Ishikawa (cell line): ENCODE measurements at regions not wholly inside any gene's neighbourhood (a gene's known extent, or its start where the extent isn't known, plus 50 kb on each side); places are given as distances from the start of the nearest gene placed in this dataset.

ENCODE experiments used
- CEBPB ChIP-seq: IDR thresholded peaks from 2 replicates; pipeline ENCODE4 v1.6.1; 2012
- CREB1 ChIP-seq: IDR thresholded peaks from 2 replicates; pipeline ENCODE4 v1.6.1; 2012; ENCODE audit warnings: low read depth
- EGR1 ChIP-seq: IDR thresholded peaks from 2 replicates; pipeline ENCODE4 v1.6.1; 2012
- EP300 ChIP-seq: IDR thresholded peaks from 2 replicates; pipeline ENCODE4 v1.6.1; 2012; ENCODE audit warnings: borderline replicate concordance
- FOXM1 ChIP-seq: IDR thresholded peaks from 2 replicates; pipeline ENCODE4 v1.6.1; 2012; ENCODE audit warnings: low read depth, borderline replicate concordance
- NFIC ChIP-seq: IDR thresholded peaks from 2 replicates; pipeline ENCODE4 v1.6.1; 2012
- RAD21 ChIP-seq: IDR thresholded peaks from 2 replicates; pipeline ENCODE4 v1.6.1; 2012; ENCODE audit warnings: low read depth
- TAF1 ChIP-seq: IDR thresholded peaks from 2 replicates; pipeline ENCODE4 v1.6.1; 2012; ENCODE audit warnings: low read depth, mild to moderate bottlenecking
- TCF12 ChIP-seq: IDR thresholded peaks from 2 replicates; pipeline ENCODE4 v1.6.1; 2012; ENCODE audit warnings: low read depth
- TEAD4 ChIP-seq: IDR thresholded peaks from 2 replicates; pipeline ENCODE4 v1.6.1; 2012
- YY1 ChIP-seq: IDR thresholded peaks from 2 replicates; pipeline ENCODE4 v1.6.1; 2012; ENCODE audit warnings: low read depth
- ZBTB7A ChIP-seq: IDR thresholded peaks from 2 replicates; pipeline ENCODE4 v1.6.1; 2012; ENCODE audit warnings: low read depth
- TF ChIP-seq, protein P1 (sequence below): IDR thresholded peaks from 2 replicates; pipeline ENCODE4 v1.6.1; 2012
- TF ChIP-seq, protein P2 (sequence below): IDR thresholded peaks from 2 replicates; pipeline ENCODE4 v1.6.1; 2012
- TF ChIP-seq, protein P3 (sequence below): IDR thresholded peaks from 2 replicates; pipeline ENCODE4 v1.6.1; 2012; ENCODE audit warnings: low read depth, mild to moderate bottlenecking

DNA sequence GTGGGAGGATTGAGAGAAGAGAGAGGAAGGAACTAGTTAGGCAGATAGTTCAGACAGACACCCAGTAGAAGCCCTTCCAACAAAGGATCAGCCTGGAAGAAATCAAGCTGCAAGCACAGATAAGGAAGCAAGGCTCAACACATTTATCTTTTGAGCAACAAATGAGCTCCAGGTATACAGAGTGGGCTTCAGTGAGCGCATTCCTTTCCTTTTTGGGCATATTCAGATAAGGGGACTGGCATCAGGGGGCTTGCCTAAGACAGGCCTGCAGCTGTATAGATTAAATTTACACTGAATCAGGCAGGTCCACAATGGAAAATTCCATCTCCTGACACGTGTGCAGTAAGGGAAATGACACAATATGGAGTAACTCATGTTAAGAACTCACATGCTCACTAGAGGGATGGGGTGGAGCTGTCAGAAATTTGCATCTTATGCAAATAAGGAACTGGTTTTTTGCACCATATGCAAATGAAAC, 147.2 kb downstream of the AKR1D1 start:
- TF ChIP-seq EP300 (no peak), CREB1 (no peak), ZBTB7A (no peak), RAD21 (no peak), TCF12 (no peak), FOXM1 (no peak), EGR1 (no peak), TAF1 (no peak), NFIC (no peak), CEBPB (no peak), TEAD4 (no peak), YY1 (no peak)
- TF ChIP-seq, protein P1, sequence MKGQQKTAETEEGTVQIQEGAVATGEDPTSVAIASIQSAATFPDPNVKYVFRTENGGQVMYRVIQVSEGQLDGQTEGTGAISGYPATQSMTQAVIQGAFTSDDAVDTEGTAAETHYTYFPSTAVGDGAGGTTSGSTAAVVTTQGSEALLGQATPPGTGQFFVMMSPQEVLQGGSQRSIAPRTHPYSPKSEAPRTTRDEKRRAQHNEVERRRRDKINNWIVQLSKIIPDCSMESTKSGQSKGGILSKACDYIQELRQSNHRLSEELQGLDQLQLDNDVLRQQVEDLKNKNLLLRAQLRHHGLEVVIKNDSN: no peak
- TF ChIP-seq, protein P2, sequence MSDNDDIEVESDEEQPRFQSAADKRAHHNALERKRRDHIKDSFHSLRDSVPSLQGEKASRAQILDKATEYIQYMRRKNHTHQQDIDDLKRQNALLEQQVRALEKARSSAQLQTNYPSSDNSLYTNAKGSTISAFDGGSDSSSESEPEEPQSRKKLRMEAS: no peak
- TF ChIP-seq, protein P3, sequence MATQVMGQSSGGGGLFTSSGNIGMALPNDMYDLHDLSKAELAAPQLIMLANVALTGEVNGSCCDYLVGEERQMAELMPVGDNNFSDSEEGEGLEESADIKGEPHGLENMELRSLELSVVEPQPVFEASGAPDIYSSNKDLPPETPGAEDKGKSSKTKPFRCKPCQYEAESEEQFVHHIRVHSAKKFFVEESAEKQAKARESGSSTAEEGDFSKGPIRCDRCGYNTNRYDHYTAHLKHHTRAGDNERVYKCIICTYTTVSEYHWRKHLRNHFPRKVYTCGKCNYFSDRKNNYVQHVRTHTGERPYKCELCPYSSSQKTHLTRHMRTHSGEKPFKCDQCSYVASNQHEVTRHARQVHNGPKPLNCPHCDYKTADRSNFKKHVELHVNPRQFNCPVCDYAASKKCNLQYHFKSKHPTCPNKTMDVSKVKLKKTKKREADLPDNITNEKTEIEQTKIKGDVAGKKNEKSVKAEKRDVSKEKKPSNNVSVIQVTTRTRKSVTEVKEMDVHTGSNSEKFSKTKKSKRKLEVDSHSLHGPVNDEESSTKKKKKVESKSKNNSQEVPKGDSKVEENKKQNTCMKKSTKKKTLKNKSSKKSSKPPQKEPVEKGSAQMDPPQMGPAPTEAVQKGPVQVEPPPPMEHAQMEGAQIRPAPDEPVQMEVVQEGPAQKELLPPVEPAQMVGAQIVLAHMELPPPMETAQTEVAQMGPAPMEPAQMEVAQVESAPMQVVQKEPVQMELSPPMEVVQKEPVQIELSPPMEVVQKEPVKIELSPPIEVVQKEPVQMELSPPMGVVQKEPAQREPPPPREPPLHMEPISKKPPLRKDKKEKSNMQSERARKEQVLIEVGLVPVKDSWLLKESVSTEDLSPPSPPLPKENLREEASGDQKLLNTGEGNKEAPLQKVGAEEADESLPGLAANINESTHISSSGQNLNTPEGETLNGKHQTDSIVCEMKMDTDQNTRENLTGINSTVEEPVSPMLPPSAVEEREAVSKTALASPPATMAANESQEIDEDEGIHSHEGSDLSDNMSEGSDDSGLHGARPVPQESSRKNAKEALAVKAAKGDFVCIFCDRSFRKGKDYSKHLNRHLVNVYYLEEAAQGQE: no peak

DNA sequence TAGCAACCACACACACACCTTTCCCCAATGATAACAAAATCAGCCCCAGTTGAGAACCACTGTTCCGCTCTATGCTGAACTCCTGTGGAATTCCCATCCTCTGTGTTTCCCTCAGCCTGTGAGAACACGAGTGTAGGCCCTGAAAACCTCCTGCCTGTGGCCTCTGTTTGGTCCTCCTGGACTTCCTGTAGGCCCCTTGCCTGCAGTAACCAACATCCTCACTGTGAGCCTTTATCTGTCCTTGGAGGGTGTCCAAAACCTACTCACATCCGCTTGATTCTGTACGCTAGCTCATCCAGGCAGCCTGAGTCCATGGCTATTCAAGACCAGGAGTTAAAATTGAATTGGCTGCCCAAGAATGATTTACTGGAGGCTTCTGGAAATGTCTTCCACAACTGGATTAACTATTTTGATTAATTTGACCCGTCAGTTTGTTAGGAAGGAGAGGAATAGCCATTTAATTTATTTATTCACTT, 149.8 kb downstream of the AKR1D1 start:
- TF ChIP-seq FOXM1 (no peak), TCF12 (no peak), TAF1 (no peak), CEBPB (no peak), TEAD4 (no peak), RAD21 (no peak)
- TF ChIP-seq, protein P2: no peak
- TF ChIP-seq, protein P3: no peak

DNA sequence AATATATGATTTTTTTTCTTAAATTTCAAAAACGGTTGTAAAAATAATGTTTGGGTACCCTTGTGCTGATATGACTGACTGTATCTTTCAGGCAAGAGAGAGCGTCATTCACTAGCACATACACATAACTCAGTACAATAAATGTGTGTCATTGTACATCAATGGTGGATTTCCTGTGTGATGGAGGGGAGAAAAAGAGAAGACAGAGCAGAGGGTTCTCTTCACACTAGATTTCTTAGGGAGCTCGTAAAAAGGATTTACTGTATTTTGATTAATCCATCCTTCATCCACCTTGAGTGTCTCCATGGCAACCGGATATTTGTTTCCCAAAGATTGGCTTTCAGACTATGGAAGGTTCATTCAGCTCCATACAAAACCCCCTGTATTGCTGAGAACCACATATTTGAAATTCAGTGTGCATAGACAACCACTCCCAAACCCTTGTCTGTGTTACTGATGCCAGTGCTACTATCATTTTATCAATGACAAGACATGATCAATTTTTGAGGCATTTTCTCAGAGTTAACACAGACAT, 150.6 kb downstream of the AKR1D1 start:
- TF ChIP-seq CREB1 (no peak), ZBTB7A (no peak), RAD21 (no peak), CEBPB (no peak), EGR1 (no peak), FOXM1 (no peak), EP300 (no peak), TAF1 (no peak)
- TF ChIP-seq, protein P2: no peak
- TF ChIP-seq, protein P3: no peak
- TF ChIP-seq, protein P1: no peak

DNA sequence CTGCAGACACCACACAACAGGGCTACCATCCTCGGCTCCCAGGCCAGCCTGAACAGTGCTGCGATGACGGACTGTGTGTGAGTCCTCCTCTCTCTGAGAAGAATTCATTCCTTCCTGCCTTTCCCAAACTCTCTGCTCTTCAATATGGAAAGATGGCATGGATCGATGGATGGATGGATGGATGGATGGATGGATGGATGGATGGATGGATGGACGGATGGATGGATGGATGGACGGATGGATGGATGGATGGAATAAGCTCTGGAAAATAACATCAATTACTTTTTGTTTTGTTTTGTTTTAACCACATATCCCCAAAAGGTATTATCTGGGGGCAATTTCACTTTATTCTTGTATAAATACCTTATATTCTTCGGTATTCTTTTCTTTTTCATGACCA, 151.9 kb downstream of the AKR1D1 start:
- TF ChIP-seq ZBTB7A (no peak), TCF12 (no peak), TEAD4 (no peak)
- TF ChIP-seq, protein P3: no peak
- TF ChIP-seq, protein P1: no peak
